ENCODE measurements at regions not wholly inside any gene's neighbourhood (a gene's known extent, or its start where the extent isn't known, plus 50 kb on each side); places are given as distances from the start of the nearest gene placed in this dataset.
"Not testable (repeated sequence)": the region's sequence is repeated elsewhere in the genome, so short reads cannot be mapped to it uniquely, and the experiment has no call there.

- H3K36me3 ChIP-seq = no peaks in the 10 kb centered on the region
- no peaks in the 10 kb centered on the region for H3K9me3 ChIP-seq
- H3K4me1 ChIP-seq = peaks cover 0 to 6% (median 0%) of the 10 kb centered on the region in 4 donors
- H3K27me3 ChIP-seq = no peaks in the 10 kb centered on the region
- TF ChIP-seq POLR2A (IDR thresholded peaks at IDR 0.05) (no peak), CTCF (IDR thresholded peaks at IDR 0.05) (no peak)
- no peak overlapping the region for H3K4me3 ChIP-seq
- no peak for DNase-seq
- no peak overlapping the region for H3K27ac ChIP-seq
Observed at GRCh38 chr3:106962993-106963392, 414.2 kb upstream of the CCDC54 start.

- Histone ChIP-seq H3K4me1 (peaks cover 0 to 6% (median 0%) of the 10 kb centered on the region in 4 donors), H3K27me3 (no peaks in the 10 kb centered on the region), H3K27ac (no peak overlapping the region), H3K36me3 (no peaks in the 10 kb centered on the region), H3K9me3 (no peaks in the 10 kb centered on the region), H3K4me3 (no peak overlapping the region)
- DNase-seq = no peak
- TF ChIP-seq CTCF (IDR thresholded peaks at IDR 0.05) (no peak), POLR2A (IDR thresholded peaks at IDR 0.05) (no peak)
Observed at GRCh38 chr3:106963442-106963841, 413.8 kb upstream of the CCDC54 start.

- Histone ChIP-seq H3K27me3 (no peaks in the 10 kb centered on the region), H3K27ac (no peak overlapping the region), H3K4me1 (peaks cover 0 to 6% (median 0%) of the 10 kb centered on the region in 4 donors), H3K4me3 (no peak overlapping the region), H3K9me3 (no peaks in the 10 kb centered on the region), H3K36me3 (no peaks in the 10 kb centered on the region)
- TF ChIP-seq CTCF (IDR thresholded peaks at IDR 0.05) (no peak), POLR2A (IDR thresholded peaks at IDR 0.05) (no peak)
- DNase-seq = no peak
Observed at GRCh38 chr3:106965307-106965706, 411.9 kb upstream of the CCDC54 start.

- Histone ChIP-seq H3K9me3 (no peaks in the 10 kb centered on the region), H3K4me1 (no peaks in the 10 kb centered on the region), H3K36me3 (no peaks in the 10 kb centered on the region), H3K27me3 (no peaks in the 10 kb centered on the region), H3K4me3 (no peak overlapping the region), H3K27ac (no peak overlapping the region)
- DNase-seq = no peak
- TF ChIP-seq CTCF (IDR thresholded peaks at IDR 0.05) (no peak), POLR2A (IDR thresholded peaks at IDR 0.05) (no peak)
Observed at GRCh38 chr3:106969596-106969995, 407.6 kb upstream of the CCDC54 start.

GRCh38 chr3:106981392-106981791, 395.8 kb upstream of the CCDC54 start:
- Histone ChIP-seq H3K27me3 (no peaks in the 10 kb centered on the region), H3K4me3 (no peak overlapping the region), H3K27ac (no peak overlapping the region), H3K9me3 (no peaks in the 10 kb centered on the region), H3K4me1 (no peaks in the 10 kb centered on the region), H3K36me3 (no peaks in the 10 kb centered on the region)
- no peak for DNase-seq
- TF ChIP-seq POLR2A (IDR thresholded peaks at IDR 0.05) = no peak
- TF ChIP-seq CTCF (IDR thresholded peaks at IDR 0.05) = no peak

GRCh38 chr3:106985721-106986120, 391.5 kb upstream of the CCDC54 start:
- DNase-seq = no peak
- no peaks in the 10 kb centered on the region for H3K9me3 ChIP-seq
- no peaks in the 10 kb centered on the region for H3K27me3 ChIP-seq
- H3K27ac ChIP-seq = no peak overlapping the region
- TF ChIP-seq CTCF (IDR thresholded peaks at IDR 0.05) = no peak
- no peaks in the 10 kb centered on the region for H3K36me3 ChIP-seq
- H3K4me3 ChIP-seq = no peak overlapping the region
- H3K4me1 ChIP-seq = no peaks in the 10 kb centered on the region

GRCh38 chr3:106998841-106999682, 378.2 kb upstream of the CCDC54 start:
- not testable (repeated sequence) for H3K27me3 ChIP-seq, H3K36me3 ChIP-seq, H3K27ac ChIP-seq, H3K4me3 ChIP-seq, H3K4me1 ChIP-seq, H3K9me3 ChIP-seq
- peak in 2 of 3 donors; percentile 32 to 52 for DNase-seq

All from Peyer's patch (tissue), 4 donors.